Peyer's patch (tissue), 4 donors: ENCODE measurements at regions not wholly inside any gene's neighbourhood (a gene's known extent, or its start where the extent isn't known, plus 50 kb on each side); places are given as distances from the start of the nearest gene placed in this dataset.

ENCODE experiments used
- CTCF ChIP-seq, 6 experiments: fragments of 450-650 bp in 4 of 6; fragments of 200-600 bp in 2 of 6; sonication (generic) in 1 of 6; IDR thresholded peaks; one replicate each; pipeline ENCODE4 v1.5.1; 2017 to 2019; ENCODE audit warnings: antibody characterized with exemption in 6 of 6, mild to moderate bottlenecking in 3 of 6, moderate library complexity in 1 of 6
- POLR2A ChIP-seq, 2 donors: fragments of 450-650 bp; IDR thresholded peaks; one replicate each; pipeline ENCODE4 v1.5.1; 2017; ENCODE audit warnings: antibody characterized with exemption in 2 of 2, mild to moderate bottlenecking in 2 of 2, moderate library complexity in 2 of 2

- TF ChIP-seq POLR2A (IDR thresholded peaks at IDR 0.05) (no peak), CTCF (IDR thresholded peaks at IDR 0.05) (no peak)
These were observed 55.3 kb upstream of the BMAL1 start for GRCh38 chr11:13222285-13222684.
